Central memory CD8-positive, alpha-beta T cell (primary cell): ENCODE measurements at regions not wholly inside any gene's neighbourhood (a gene's known extent, or its start where the extent isn't known, plus 50 kb on each side); places are given as distances from the start of the nearest gene placed in this dataset.

Experiments
- ATAC-seq: fragments of 150-1000 bp; cut with Tn5 transposase; replicated peaks from 2 replicates; pipeline ENCODE4 v1.10.0; 2022; ENCODE audit warnings: mild to moderate bottlenecking, moderate FRiP score, moderate number of reproducible peaks; ENCODE audit not compliant: poor library complexity, severe bottlenecking; ENCODE audit errors: extremely low read depth
- DNase-seq, 2 donors: peaks; one replicate each; pipeline ENCODE4 v3.0.0; 2021; ENCODE audit warnings: low spot score in 2 of 2
- H3K27ac Mint-ChIP-seq: one replicate; pipeline ENCODE4 v1.8.0; 2022; ENCODE audit warnings: low read depth, mild to moderate bottlenecking, moderate library complexity, mixed read lengths
- H3K27me3 Mint-ChIP-seq: one replicate; pipeline ENCODE4 v1.8.0; 2022; ENCODE audit warnings: mixed read lengths
- H3K36me3 Mint-ChIP-seq: one replicate; pipeline ENCODE4 v1.8.0; 2022; ENCODE audit warnings: mild to moderate bottlenecking, moderate library complexity, mixed read lengths; ENCODE audit not compliant: insufficient read depth
- H3K4me1 Mint-ChIP-seq: one replicate; pipeline ENCODE4 v1.8.0; 2022; ENCODE audit warnings: mixed read lengths
- H3K4me3 Mint-ChIP-seq: one replicate; pipeline ENCODE4 v1.8.0; 2022; ENCODE audit warnings: mild to moderate bottlenecking, moderate library complexity, mixed read lengths
- H3K9me3 Mint-ChIP-seq: one replicate; pipeline ENCODE4 v1.8.0; 2022; ENCODE audit warnings: mixed read lengths

DNA sequence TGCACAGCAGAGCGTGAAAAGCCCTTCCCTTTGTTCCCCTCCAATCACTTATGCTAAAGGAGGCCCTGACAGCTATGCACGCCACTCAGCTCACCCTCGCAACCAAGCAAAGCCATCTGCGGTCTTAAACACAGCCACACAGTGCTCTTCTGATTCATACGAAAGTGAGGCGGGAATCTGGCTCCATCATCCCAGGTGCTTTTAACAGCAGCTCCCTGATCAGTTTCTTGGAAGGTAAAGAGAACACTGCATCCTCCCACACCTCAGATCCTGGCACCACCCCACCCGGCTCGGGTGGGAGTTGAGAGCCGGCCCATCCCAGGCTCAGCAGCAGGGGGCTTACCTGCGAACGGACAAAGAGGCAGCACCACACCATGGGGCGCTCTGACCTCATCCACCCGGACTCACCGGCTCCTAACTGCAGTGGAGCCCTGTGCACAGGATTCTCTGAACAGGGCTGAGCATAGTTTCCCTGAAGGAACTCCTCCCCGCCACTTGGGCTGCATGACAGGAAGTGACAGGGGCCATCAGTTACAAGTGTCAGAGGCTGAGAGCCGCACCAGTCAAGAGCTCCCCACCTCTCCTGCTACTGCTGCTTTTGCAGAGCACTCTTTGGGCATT, 114.3 kb upstream of the ARHGEF3 start:
- no peaks in the 10 kb centered on the region for H3K27me3 Mint-ChIP-seq
- H3K4me1 Mint-ChIP-seq: peaks cover 74% of the 10 kb centered on the region
- DNase-seq: peak; percentile 43 to 66
- peak; percentile 91 for ATAC-seq
- H3K27ac Mint-ChIP-seq: peak overlapping the region; percentile 90
- H3K36me3 Mint-ChIP-seq: peaks cover 5% of the 10 kb centered on the region
- no peaks in the 10 kb centered on the region for H3K9me3 Mint-ChIP-seq
- H3K4me3 Mint-ChIP-seq: peak overlapping the region; percentile 91

- H3K27ac Mint-ChIP-seq: peak overlapping the region; percentile 90
- H3K27me3 Mint-ChIP-seq: no peaks in the 10 kb centered on the region
- H3K9me3 Mint-ChIP-seq: no peaks in the 10 kb centered on the region
- H3K4me3 Mint-ChIP-seq: peak overlapping the region; percentile 91
- peaks cover 80% of the 10 kb centered on the region for H3K4me1 Mint-ChIP-seq
- no peak for ATAC-seq
- DNase-seq: no peak
- peaks cover 3% of the 10 kb centered on the region for H3K36me3 Mint-ChIP-seq
Observed at GRCh38 chr3:56914646-56915045, 112.9 kb upstream of the ARHGEF3 start.

DNA sequence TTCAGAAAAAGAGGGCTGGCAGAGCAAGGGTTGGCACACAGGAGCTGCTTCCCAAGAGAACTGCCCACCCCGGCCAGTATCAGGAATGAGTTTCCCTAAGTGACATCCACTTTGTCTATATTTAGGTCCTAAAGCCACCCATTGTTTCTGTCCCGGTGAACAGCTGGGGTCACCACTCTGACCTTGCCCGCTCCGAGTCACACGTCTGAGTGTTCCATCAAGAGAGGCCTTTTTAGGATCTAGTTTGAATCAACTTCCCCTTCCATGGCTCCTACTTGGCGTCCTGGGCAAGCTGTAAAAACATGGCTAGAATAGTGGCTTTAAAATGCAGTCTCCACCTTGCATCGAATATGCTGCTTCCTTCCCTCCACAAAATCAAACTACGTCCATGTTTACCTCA, 109.6 kb upstream of the ARHGEF3 start:
- ATAC-seq: no peak
- Mint-ChIP-seq H3K27me3 (no peaks in the 10 kb centered on the region), H3K4me1 (peaks cover 71% of the 10 kb centered on the region), H3K27ac (no peak overlapping the region), H3K36me3 (peaks cover 3% of the 10 kb centered on the region), H3K4me3 (no peak overlapping the region), H3K9me3 (no peaks in the 10 kb centered on the region)
- no peak for DNase-seq

DNA sequence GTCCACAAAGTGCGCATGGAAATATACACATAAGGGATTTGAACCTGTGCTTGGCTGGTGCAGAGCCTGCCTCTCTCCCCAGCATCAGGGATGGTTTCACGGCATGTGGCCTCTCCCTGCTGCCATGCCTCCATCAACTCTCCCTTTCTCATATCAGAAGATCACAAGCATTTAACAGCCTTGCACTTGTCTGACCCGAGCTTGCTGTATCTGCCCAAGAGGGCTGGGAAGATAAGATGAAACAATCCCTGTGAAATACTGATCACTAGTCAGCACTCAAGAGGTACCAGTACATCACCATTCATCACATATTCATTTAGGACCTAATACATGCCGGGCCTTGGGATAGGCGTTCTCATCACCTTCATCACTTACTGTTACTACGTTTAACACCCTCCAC, 107.6 kb upstream of the ARHGEF3 start:
- Mint-ChIP-seq H3K4me1 (peaks cover 63% of the 10 kb centered on the region), H3K27me3 (no peaks in the 10 kb centered on the region), H3K27ac (peak overlapping the region; percentile 69), H3K9me3 (no peaks in the 10 kb centered on the region), H3K36me3 (peaks cover 3% of the 10 kb centered on the region), H3K4me3 (no peak overlapping the region)
- ATAC-seq (no peak), DNase-seq (no peak)

DNA sequence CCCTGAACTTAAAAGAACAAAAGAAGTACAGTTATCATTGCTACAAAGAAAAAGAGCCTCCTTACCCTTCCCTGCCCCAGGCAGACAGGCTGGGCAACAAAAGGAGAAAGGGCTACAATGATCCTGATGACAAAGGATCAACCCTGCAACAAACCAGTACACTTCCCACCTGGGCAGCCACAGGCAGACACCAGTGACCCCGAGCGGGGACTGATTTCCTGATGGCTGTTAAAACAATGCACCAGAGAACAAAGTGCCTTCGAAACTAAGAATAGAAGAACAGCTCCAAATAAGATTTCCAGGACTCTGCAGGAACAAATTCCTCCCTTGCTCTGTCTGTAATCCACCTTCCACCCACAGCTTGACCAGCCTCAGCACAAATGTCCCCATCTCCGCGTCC, 106.3 kb upstream of the ARHGEF3 start:
- H3K4me1 Mint-ChIP-seq: peaks cover 58% of the 10 kb centered on the region
- ATAC-seq (no peak), DNase-seq (no peak)
- H3K4me3 Mint-ChIP-seq: no peak overlapping the region
- no peaks in the 10 kb centered on the region for H3K27me3 Mint-ChIP-seq
- H3K9me3 Mint-ChIP-seq: no peaks in the 10 kb centered on the region
- peaks cover 3% of the 10 kb centered on the region for H3K36me3 Mint-ChIP-seq
- H3K27ac Mint-ChIP-seq: no peak overlapping the region

- Mint-ChIP-seq H3K27ac (peak overlapping the region; percentile 0), H3K36me3 (peaks cover 4% of the 10 kb centered on the region), H3K9me3 (no peaks in the 10 kb centered on the region), H3K4me3 (no peak overlapping the region), H3K4me1 (peaks cover 63% of the 10 kb centered on the region), H3K27me3 (no peaks in the 10 kb centered on the region)
- DNase-seq (no peak), ATAC-seq (no peak)
Observed at GRCh38 chr3:56904552-56905215, 102.9 kb upstream of the ARHGEF3 start.

DNA sequence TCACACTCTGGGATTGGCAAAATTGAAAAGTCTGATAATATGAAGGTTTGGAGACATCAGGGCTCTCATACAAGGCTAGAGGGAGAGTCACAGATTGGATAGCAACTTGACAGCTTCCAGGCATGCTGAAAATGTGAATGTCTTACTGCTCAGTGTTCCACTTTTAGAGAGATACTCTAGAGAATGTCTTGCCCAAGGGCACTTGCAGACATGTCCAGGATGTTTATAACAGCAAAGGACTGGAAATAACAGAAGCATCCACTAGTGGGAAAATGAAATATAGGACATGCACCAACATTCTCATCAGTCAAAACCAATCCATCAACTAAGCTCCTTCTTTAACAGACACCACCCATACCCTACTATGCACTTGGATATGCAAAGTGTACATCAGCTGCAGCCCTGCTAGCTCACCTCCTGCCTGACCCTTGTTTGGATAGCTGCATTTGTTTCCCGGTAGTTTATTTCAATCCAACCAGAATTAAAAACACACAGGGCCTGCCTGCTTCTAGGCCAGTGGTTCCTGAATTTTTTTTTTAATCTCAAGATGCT, 101.6 kb upstream of the ARHGEF3 start:
- H3K4me1 Mint-ChIP-seq: peaks cover 50% of the 10 kb centered on the region
- no peaks in the 10 kb centered on the region for H3K9me3 Mint-ChIP-seq
- DNase-seq (no peak), ATAC-seq (no peak)
- H3K36me3 Mint-ChIP-seq: peaks cover 3% of the 10 kb centered on the region
- no peaks in the 10 kb centered on the region for H3K27me3 Mint-ChIP-seq
- H3K27ac Mint-ChIP-seq: no peak overlapping the region
- no peak overlapping the region for H3K4me3 Mint-ChIP-seq

DNA sequence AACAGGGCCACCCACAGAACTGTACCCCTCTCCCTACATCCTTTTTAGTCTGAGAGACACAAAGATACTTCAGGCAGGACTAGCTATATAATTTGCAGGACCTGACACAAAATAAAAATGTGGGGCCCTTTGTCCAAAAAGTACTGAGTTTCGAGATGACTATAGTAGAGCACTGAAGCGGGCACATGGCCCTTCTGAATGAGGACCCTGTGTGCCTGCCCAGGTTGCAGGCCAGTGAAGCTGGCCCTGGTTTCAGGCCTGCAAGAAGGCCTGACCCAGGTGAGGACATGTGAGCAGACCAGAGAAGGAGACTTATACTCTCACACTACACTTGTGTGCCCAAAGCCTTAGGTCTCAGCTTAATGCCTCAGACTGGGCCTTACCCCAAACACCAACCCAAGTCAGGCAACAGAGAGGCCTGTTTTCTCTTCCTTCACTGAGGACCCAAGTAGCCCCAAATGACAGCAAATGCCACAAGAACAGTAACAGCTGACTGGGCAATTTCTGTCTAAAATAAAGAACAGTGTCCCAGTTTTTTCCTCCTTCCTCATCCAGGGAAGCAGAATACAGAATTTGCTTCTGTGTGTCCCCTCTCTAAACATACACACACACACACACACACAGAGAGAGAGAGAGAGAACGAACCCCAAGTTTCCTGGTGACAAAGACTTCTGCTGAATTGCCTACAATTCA, 100.9 kb upstream of the ARHGEF3 start:
- ATAC-seq: no peak
- peaks cover 5% of the 10 kb centered on the region for H3K36me3 Mint-ChIP-seq
- DNase-seq: no peak
- H3K27me3 Mint-ChIP-seq: no peaks in the 10 kb centered on the region
- H3K9me3 Mint-ChIP-seq: no peaks in the 10 kb centered on the region
- peaks cover 43% of the 10 kb centered on the region for H3K4me1 Mint-ChIP-seq
- H3K4me3 Mint-ChIP-seq: no peak overlapping the region
- H3K27ac Mint-ChIP-seq: peak overlapping the region; percentile 6

GRCh38 chr3:56900801-56901200, 99.1 kb upstream of the ARHGEF3 start:
- no peak for ATAC-seq
- H3K4me1 Mint-ChIP-seq: peaks cover 47% of the 10 kb centered on the region
- H3K27ac Mint-ChIP-seq: no peak overlapping the region
- no peak overlapping the region for H3K4me3 Mint-ChIP-seq
- no peak for DNase-seq
- no peaks in the 10 kb centered on the region for H3K27me3 Mint-ChIP-seq
- H3K9me3 Mint-ChIP-seq: no peaks in the 10 kb centered on the region
- peaks cover 7% of the 10 kb centered on the region for H3K36me3 Mint-ChIP-seq

GRCh38 chr3:56899851-56900250, 98.1 kb upstream of the ARHGEF3 start:
- H3K4me1 Mint-ChIP-seq: peaks cover 41% of the 10 kb centered on the region

GRCh38 chr3:56899078-56899477, 97.3 kb upstream of the ARHGEF3 start:
- H3K27ac Mint-ChIP-seq: no peak overlapping the region
- ATAC-seq (no peak), DNase-seq (no peak)
- no peaks in the 10 kb centered on the region for H3K27me3 Mint-ChIP-seq
- H3K4me3 Mint-ChIP-seq: no peak overlapping the region
- peaks cover 38% of the 10 kb centered on the region for H3K4me1 Mint-ChIP-seq
- H3K36me3 Mint-ChIP-seq: peaks cover 7% of the 10 kb centered on the region
- H3K9me3 Mint-ChIP-seq: no peaks in the 10 kb centered on the region

More at GRCh38 chr3:56899851-56900250, 98.1 kb upstream of the ARHGEF3 start:
- Mint-ChIP-seq H3K36me3 (peaks cover 8% of the 10 kb centered on the region), H3K4me3 (no peak overlapping the region), H3K27me3 (no peaks in the 10 kb centered on the region), H3K9me3 (no peaks in the 10 kb centered on the region), H3K27ac (no peak overlapping the region)
- ATAC-seq (no peak), DNase-seq (no peak)

- no peak overlapping the region for H3K27ac Mint-ChIP-seq
- ATAC-seq (no peak), DNase-seq (no peak)
- H3K4me3 Mint-ChIP-seq: no peak overlapping the region
- H3K4me1 Mint-ChIP-seq: peaks cover 23% of the 10 kb centered on the region
- H3K27me3 Mint-ChIP-seq: no peaks in the 10 kb centered on the region
- peaks cover 7% of the 10 kb centered on the region for H3K36me3 Mint-ChIP-seq
- H3K9me3 Mint-ChIP-seq: no peaks in the 10 kb centered on the region
Observed at GRCh38 chr3:56896357-56896756, 94.6 kb upstream of the ARHGEF3 start.
